GM12872 (cell line): ENCODE measurements at regions not wholly inside any gene's neighbourhood (a gene's known extent, or its start where the extent isn't known, plus 50 kb on each side); places are given as distances from the start of the nearest gene placed in this dataset.

ENCODE experiments used
- CTCF ChIP-seq: IDR thresholded peaks from 3 replicates; pipeline ENCODE4 v1.5.1; 2011; ENCODE audit warnings: low read depth, mild to moderate bottlenecking, low read length, moderate library complexity; ENCODE audit not compliant: insufficient read depth

GRCh38 chr18:44466997-44467396, 213.7 kb upstream of the SETBP1 start:
- no peak for TF ChIP-seq CTCF

DNA sequence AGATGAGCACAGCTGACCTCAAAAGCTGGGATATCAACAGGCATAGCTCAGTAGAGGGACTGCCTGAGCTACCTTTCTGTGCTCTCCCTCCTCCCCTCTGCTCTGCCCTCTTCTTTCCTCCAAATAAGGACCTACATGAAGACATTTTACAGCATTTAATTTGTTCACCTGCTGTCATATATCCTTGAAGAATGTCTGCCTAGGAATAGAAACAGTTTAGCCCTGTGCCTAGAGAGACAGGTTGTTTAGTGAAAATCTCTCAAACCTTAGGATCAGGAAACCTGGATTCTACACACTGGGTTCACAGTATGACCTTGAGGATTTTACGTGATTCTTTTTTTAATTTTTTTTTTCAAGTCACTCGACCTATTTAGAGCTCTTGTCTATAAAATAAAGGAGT, 213.0 kb upstream of the SETBP1 start:
- TF ChIP-seq CTCF: no peak

GRCh38 chr18:44473394-44474066, 207.2 kb upstream of the SETBP1 start:
- TF ChIP-seq CTCF: no peak

GRCh38 chr18:44474067-44474411, 206.6 kb upstream of the SETBP1 start:
- TF ChIP-seq CTCF: no peak

DNA sequence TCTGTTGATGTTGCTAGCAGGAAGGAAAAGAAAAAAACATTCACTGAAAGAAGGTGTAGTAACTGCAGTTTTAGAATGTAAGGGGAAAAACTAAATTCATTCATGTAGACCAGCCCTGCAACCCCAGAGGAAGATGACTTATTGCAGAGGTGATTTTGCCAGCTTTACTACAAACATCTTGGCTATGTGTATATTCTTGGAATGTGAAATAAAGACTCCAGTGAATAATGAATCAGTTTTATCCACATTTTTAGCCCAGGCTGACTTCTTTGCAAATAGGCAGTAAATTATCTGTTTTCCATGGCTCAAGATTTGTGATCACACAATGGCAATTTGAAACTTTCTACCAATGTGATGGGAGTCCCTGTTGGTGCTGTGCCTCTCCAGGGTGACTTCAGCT, 206.1 kb upstream of the SETBP1 start:
- TF ChIP-seq CTCF: no peak

DNA sequence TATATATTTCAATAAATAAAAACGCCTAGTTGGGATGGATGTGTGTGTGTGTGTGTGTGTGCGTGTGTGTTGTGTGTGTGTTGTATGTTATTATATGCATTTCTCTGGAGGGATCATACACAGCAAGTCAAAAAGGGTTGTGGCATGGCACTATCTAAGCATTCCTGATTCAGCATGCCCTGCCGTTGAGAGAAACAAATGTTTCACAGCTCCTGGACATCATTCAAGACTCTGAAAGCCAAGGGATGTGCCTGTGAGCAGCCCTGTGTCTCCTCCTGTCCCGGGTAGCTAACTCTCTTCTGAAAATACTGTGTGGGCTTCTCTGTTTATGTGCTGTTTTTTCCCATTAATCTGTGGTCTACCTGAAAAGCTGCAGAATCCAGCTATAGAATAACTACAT, 197.9 kb upstream of the SETBP1 start:
- TF ChIP-seq CTCF: no peak

DNA sequence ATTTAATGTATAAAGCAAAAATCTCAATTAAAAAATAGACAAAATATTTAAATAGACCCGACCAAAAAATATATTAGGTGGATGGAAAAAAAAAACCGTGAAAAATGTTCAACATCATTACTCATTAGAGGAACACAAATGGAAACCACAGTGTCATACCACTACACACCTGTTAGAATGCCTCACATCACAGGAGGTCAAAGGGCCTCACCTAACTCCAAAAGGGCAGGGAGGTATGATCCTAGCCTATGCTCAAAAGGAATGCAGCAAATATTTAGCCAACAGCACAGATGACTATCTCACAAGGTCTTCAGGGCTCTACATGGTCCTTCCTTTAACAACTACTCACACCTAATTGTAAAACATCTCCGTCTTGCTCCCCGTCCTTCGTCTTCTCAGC, 185.5 kb upstream of the SETBP1 start:
- TF ChIP-seq CTCF: no peak
